ENCODE measurements at regions not wholly inside any gene's neighbourhood (a gene's known extent, or its start where the extent isn't known, plus 50 kb on each side); places are given as distances from the start of the nearest gene placed in this dataset.

DNA sequence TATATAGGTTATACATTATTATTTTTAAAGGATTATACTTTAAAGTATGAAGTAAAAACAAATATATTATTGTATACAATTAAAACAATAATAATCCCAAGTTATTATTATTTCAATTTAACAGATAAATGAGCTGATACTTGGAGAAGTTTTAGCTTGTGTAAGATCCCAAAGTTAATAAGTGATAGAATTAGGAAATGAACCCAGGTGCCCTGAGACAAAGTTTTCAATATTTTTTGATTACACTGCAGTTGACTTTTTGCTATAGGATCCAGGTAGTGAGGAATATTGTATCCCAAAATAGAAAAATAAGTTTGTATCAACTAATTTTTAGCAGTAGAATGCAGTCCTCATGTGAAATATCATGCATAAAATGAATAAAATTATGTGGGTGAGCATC, 543.2 kb upstream of the ZNF608 start:
- TF ChIP-seq, protein P1, sequence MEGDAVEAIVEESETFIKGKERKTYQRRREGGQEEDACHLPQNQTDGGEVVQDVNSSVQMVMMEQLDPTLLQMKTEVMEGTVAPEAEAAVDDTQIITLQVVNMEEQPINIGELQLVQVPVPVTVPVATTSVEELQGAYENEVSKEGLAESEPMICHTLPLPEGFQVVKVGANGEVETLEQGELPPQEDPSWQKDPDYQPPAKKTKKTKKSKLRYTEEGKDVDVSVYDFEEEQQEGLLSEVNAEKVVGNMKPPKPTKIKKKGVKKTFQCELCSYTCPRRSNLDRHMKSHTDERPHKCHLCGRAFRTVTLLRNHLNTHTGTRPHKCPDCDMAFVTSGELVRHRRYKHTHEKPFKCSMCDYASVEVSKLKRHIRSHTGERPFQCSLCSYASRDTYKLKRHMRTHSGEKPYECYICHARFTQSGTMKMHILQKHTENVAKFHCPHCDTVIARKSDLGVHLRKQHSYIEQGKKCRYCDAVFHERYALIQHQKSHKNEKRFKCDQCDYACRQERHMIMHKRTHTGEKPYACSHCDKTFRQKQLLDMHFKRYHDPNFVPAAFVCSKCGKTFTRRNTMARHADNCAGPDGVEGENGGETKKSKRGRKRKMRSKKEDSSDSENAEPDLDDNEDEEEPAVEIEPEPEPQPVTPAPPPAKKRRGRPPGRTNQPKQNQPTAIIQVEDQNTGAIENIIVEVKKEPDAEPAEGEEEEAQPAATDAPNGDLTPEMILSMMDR (IDR thresholded peaks at IDR 0.05; ENCODE audit: low read depth, low read length, missing input control): no peak
- TF ChIP-seq, protein P2, sequence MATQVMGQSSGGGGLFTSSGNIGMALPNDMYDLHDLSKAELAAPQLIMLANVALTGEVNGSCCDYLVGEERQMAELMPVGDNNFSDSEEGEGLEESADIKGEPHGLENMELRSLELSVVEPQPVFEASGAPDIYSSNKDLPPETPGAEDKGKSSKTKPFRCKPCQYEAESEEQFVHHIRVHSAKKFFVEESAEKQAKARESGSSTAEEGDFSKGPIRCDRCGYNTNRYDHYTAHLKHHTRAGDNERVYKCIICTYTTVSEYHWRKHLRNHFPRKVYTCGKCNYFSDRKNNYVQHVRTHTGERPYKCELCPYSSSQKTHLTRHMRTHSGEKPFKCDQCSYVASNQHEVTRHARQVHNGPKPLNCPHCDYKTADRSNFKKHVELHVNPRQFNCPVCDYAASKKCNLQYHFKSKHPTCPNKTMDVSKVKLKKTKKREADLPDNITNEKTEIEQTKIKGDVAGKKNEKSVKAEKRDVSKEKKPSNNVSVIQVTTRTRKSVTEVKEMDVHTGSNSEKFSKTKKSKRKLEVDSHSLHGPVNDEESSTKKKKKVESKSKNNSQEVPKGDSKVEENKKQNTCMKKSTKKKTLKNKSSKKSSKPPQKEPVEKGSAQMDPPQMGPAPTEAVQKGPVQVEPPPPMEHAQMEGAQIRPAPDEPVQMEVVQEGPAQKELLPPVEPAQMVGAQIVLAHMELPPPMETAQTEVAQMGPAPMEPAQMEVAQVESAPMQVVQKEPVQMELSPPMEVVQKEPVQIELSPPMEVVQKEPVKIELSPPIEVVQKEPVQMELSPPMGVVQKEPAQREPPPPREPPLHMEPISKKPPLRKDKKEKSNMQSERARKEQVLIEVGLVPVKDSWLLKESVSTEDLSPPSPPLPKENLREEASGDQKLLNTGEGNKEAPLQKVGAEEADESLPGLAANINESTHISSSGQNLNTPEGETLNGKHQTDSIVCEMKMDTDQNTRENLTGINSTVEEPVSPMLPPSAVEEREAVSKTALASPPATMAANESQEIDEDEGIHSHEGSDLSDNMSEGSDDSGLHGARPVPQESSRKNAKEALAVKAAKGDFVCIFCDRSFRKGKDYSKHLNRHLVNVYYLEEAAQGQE (IDR thresholded peaks at IDR 0.05): no peak
- TF ChIP-seq EGR1 (IDR thresholded peaks at IDR 0.05; ENCODE audit: low read depth in 2 of 2): no peak
- TF ChIP-seq RAD21 (IDR thresholded peaks at IDR 0.05): peak in 1 of 2 donors; percentile 13
- TF ChIP-seq GABPA (IDR thresholded peaks at IDR 0.05 in 1 of 2, conservative IDR thresholded peaks at IDR 0.05 in 1 of 2): no peak
- TF ChIP-seq, protein P3, sequence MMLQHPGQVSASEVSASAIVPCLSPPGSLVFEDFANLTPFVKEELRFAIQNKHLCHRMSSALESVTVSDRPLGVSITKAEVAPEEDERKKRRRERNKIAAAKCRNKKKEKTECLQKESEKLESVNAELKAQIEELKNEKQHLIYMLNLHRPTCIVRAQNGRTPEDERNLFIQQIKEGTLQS (IDR thresholded peaks at IDR 0.05): no peak
- no peak for TF ChIP-seq SP1 (IDR thresholded peaks at IDR 0.05)
- no peak for TF ChIP-seq TAF1 (conservative IDR thresholded peaks at IDR 0.05)
- TF ChIP-seq YY1 (IDR thresholded peaks at IDR 0.05): no peak
- TF ChIP-seq JUND (IDR thresholded peaks at IDR 0.05): no peak
- TF ChIP-seq, protein P4, sequence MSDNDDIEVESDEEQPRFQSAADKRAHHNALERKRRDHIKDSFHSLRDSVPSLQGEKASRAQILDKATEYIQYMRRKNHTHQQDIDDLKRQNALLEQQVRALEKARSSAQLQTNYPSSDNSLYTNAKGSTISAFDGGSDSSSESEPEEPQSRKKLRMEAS (IDR thresholded peaks at IDR 0.05): no peak

All from liver (tissue), 3 donors.